Naive B cell (primary cell): ENCODE measurements at regions not wholly inside any gene's neighbourhood (a gene's known extent, or its start where the extent isn't known, plus 50 kb on each side); places are given as distances from the start of the nearest gene placed in this dataset.
A peak's percentile ranks its signal among the peaks of the same experiment; 100 is the strongest.

Source experiments
- ATAC-seq, 2 donors: fragments of 150-1000 bp; cut with Tn5 transposase; 2 replicates each; pipeline ENCODE4 v1.10.0; 2021; ENCODE audit warnings: low read depth in 2 of 2, mild to moderate bottlenecking in 2 of 2, moderate library complexity in 2 of 2
- DNase-seq: peaks from one replicate; pipeline ENCODE4 v3.0.0; 2022
- H3K27ac Mint-ChIP-seq, 6 donors: one replicate each; pipeline ENCODE4 v1.8.0; 2020 to 2022; ENCODE audit warnings: mild to moderate bottlenecking in 6 of 6, mixed read lengths in 6 of 6, moderate library complexity in 5 of 6, inconsistent platforms in 2 of 6
- H3K27me3 Mint-ChIP-seq, 3 donors: one replicate each; pipeline ENCODE4 v1.8.0; 2021 to 2022; ENCODE audit warnings: mixed read lengths in 3 of 3, mild to moderate bottlenecking in 1 of 3
- H3K36me3 Mint-ChIP-seq, 2 donors: one replicate each; pipeline ENCODE4 v1.8.0; 2020 to 2022; ENCODE audit warnings: mixed read lengths in 2 of 2, inconsistent platforms in 1 of 2, mild to moderate bottlenecking in 1 of 2
- H3K4me1 Mint-ChIP-seq, 3 donors: one replicate each; pipeline ENCODE4 v1.8.0; 2020 to 2022; ENCODE audit warnings: mixed read lengths in 3 of 3, inconsistent platforms in 1 of 3, mild to moderate bottlenecking in 1 of 3, moderate library complexity in 1 of 3
- H3K4me3 Mint-ChIP-seq, 8 donors: one replicate each; pipeline ENCODE4 v1.8.0; 2020 to 2022; ENCODE audit warnings: mild to moderate bottlenecking in 8 of 8, mixed read lengths in 8 of 8, moderate library complexity in 8 of 8, inconsistent platforms in 2 of 8
- H3K9me3 Mint-ChIP-seq, 7 donors: one replicate each; pipeline ENCODE4 v1.8.0; 2020 to 2022; ENCODE audit warnings: mixed read lengths in 7 of 7, mild to moderate bottlenecking in 5 of 7, inconsistent platforms in 2 of 7, moderate library complexity in 1 of 7

DNA sequence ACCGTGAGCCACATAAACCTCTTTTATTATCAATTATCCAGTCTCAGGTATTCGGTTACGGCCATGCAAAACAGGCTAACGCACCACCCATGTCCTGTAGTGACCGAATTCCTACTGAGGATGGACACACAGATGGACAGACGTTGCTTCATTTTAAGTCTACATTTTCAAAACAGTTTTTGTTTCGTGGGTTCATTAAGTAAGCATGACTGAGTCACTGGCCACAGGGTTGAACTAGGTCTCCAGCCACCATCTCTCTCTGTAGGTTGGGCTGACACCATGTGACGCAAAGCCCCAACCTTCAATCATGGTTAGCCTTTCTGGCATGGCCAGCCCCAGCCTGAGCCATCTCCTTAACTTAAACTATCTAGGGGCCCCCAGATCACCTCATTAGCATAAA, 110.0 kb upstream of the SLC22A23 start:
- DNase-seq: no peak

DNA sequence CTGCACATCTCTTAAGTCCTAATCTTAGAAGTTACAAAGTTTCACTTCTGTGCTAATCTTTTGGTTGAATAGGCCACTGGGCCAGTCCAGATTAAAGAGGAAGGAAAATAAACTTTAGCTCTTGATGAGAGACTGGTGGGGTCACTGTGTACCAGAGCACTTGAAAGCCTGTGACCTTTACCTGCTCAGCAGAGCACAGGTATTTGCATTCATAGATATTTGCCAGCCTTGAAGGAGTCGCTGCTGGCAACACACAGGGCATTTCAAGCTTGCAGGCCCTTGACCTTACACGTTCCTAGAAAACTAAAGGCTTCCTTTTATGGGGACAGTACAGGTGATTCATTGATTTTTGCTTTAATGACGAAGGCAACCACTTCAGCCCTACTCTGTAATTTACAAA, 108.4 kb upstream of the SLC22A23 start:
- ATAC-seq (no peak), DNase-seq (no peak)
- H3K36me3 Mint-ChIP-seq: no peaks in the 10 kb centered on the region
- no peak overlapping the region for H3K4me3 Mint-ChIP-seq
- peaks cover 0 to 14% (median 0%) of the 10 kb centered on the region in 3 donors for H3K27me3 Mint-ChIP-seq
- no peak overlapping the region for H3K27ac Mint-ChIP-seq
- H3K9me3 Mint-ChIP-seq: no peaks in the 10 kb centered on the region
- no peaks in the 10 kb centered on the region for H3K4me1 Mint-ChIP-seq

More for the DNA sequence above, 110.0 kb upstream of the SLC22A23 start:
- ATAC-seq: no peak
- H3K4me3 Mint-ChIP-seq: no peak overlapping the region
- H3K9me3 Mint-ChIP-seq: no peaks in the 10 kb centered on the region
- no peaks in the 10 kb centered on the region for H3K4me1 Mint-ChIP-seq
- peaks cover 0 to 28% (median 7%) of the 10 kb centered on the region in 3 donors for H3K27me3 Mint-ChIP-seq
- no peaks in the 10 kb centered on the region for H3K36me3 Mint-ChIP-seq
- H3K27ac Mint-ChIP-seq: no peak overlapping the region

DNA sequence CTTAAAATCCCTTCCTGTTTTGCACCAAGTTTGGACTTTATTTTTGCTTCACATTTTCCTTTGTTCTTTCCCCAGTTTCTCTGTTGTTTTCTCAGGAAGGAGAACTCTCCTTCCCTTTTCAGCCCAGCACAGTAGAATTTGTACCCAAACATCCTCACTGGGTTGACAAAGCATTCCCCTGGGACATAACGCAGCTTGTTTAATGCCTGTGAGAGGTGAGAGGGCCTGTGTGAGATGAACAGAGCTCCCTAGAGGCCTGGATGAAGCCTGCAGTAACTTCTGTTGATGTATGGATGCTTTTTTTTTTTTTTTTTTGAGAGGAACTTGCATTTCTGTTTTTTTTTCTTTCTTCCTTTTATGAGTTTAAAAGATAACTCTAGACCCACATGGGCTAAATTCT, 104.9 kb upstream of the SLC22A23 start:
- Mint-ChIP-seq H3K9me3 (no peaks in the 10 kb centered on the region), H3K4me1 (no peaks in the 10 kb centered on the region), H3K27ac (peak overlapping the region in 1 of 6 donors; percentile 61), H3K27me3 (peaks cover 6 to 19% (median 7%) of the 10 kb centered on the region in 3 donors), H3K4me3 (no peak overlapping the region), H3K36me3 (no peaks in the 10 kb centered on the region)
- ATAC-seq (no peak), DNase-seq (no peak)

DNA sequence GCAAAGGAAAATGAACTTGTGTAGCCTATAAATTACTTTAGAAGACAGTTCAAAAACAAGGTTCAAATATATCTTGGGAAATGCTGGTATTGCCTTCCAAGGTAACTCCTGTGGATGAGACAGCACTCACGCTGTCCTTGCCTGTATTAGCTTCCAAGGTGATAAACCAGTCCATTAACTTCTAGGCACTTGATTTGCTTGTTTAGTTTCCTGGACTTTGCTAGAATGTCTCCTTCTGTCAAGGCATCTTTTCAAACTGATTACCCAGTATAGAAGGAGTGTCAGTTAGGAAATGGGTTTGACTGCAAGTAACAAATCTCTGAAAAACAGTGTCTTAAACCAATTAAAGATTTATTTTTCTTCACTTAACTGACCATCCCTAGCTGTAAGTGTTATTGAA, 103.4 kb upstream of the SLC22A23 start:
- Mint-ChIP-seq H3K4me3 (no peak overlapping the region), H3K27ac (no peak overlapping the region), H3K36me3 (no peaks in the 10 kb centered on the region), H3K4me1 (no peaks in the 10 kb centered on the region), H3K9me3 (no peaks in the 10 kb centered on the region), H3K27me3 (peaks cover 9 to 27% (median 17%) of the 10 kb centered on the region in 3 donors)
- DNase-seq (no peak), ATAC-seq (no peak)

DNA sequence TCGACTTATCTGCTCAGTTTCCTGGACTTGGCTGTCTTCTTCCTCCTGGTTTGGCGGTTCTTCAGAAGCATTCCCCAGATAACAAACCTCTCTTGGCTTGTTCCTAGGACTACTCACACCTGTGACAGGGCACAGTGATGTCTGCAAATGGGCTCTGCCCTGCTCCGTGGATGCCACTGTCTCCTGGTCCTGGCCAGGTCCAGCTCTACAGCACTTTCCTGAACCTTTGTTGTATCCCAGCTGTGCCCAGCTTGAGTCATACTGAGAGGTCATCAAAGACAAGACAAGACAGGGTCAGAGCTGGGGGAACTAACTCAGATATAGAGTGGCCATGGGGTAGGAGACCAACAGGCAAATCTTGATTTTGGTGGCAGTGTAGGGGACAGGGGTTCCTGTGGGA, 102.7 kb upstream of the SLC22A23 start:
- H3K27ac Mint-ChIP-seq: peak overlapping the region in 1 of 6 donors; percentile 3
- H3K9me3 Mint-ChIP-seq: no peaks in the 10 kb centered on the region
- no peak overlapping the region for H3K4me3 Mint-ChIP-seq
- ATAC-seq: no peak
- H3K4me1 Mint-ChIP-seq: no peaks in the 10 kb centered on the region
- DNase-seq: no peak
- no peaks in the 10 kb centered on the region for H3K36me3 Mint-ChIP-seq
- H3K27me3 Mint-ChIP-seq: peaks cover 9 to 27% (median 17%) of the 10 kb centered on the region in 3 donors

DNA sequence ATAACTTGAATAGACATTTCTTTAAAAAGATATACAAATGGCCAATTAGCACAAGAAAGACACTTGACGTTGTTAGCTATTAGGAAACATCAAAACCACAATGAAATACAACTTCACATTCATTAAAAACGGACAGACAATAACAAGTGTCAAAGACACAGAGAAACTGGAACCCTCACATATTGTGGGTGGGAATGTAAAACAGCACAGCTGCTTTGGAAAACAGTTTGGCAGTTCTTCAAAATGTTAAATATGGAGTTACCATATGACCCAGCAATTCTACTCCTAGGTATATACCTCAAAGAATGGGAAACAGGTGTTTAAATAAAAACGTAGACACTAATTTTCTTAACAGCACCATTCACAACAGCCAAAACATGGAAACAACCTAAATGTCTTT, 100.5 kb upstream of the SLC22A23 start:
- H3K36me3 Mint-ChIP-seq: peaks cover 0 to 10% of the 10 kb centered on the region in 2 donors
- DNase-seq (no peak), ATAC-seq (no peak)
- peaks cover 9 to 28% (median 17%) of the 10 kb centered on the region in 3 donors for H3K27me3 Mint-ChIP-seq
- no peaks in the 10 kb centered on the region for H3K4me1 Mint-ChIP-seq
- H3K4me3 Mint-ChIP-seq: no peak overlapping the region
- peaks cover 0 to 16% (median 2%) of the 10 kb centered on the region in 7 donors for H3K9me3 Mint-ChIP-seq
- no peak overlapping the region for H3K27ac Mint-ChIP-seq

DNA sequence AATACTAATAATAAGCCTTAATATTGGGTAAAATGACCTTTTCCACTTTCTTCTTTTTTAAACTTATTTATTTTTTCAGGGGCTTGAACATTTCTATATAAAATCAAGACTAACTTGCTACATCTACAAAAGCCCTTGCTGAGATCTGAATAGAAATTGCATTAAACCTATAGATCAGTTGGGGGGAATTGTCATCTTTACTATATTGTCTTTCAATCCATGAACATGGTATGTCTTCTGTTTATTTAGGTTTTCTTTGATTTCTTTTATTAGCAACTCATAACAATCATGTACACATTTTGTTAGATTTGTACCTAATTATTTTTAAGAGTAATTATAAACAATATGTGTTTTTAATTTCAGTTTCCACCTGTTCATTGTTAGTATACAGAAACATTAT, 96.4 kb upstream of the SLC22A23 start:
- H3K36me3 Mint-ChIP-seq: peaks cover 0 to 10% of the 10 kb centered on the region in 2 donors
- H3K27me3 Mint-ChIP-seq: peaks cover 4 to 22% (median 13%) of the 10 kb centered on the region in 3 donors
- H3K27ac Mint-ChIP-seq: no peak overlapping the region
- H3K9me3 Mint-ChIP-seq: peaks cover 4 to 43% (median 10%) of the 10 kb centered on the region in 7 donors
- ATAC-seq: no peak
- DNase-seq: no peak
- no peak overlapping the region for H3K4me3 Mint-ChIP-seq
- H3K4me1 Mint-ChIP-seq: peaks cover 0 to 8% (median 2%) of the 10 kb centered on the region in 3 donors

DNA sequence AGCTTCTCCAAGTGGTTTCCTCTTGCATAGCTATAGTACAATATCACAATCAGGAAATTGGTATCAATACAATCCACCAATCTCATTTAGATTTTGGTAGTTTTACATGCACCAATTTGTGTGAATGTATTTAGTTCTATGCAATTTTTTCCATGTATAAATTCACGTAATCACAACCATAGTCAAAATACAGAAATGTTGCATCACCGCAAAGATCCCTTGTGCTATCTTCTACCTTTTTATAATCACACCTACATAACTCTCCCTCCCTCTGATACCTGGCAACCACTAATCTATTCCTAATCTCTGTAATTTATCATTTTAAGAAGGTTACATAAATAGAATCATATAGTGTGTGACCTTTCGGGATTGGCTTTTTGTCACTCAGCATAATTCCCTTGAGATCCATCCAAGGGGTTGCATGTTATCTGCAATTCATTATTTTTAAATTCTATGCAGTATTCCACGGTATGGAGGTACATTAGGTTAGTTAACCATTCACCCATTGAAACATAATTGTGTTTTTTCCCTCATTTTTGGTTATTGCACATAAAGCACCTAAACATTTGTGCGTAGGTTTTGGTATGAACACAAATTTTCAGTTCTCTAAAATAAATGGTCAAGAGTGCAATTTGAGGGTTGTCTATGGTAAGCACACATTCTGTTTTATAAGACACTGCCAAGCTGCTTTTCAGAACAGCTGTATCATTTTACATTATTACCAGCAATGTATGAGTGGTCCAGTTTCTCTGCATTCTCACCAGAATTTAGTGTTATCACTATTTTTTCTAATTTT, 95.1 kb upstream of the SLC22A23 start:
- no peak overlapping the region for H3K27ac Mint-ChIP-seq
- H3K4me1 Mint-ChIP-seq: peaks cover 0 to 8% (median 2%) of the 10 kb centered on the region in 3 donors
- peaks cover 0 to 10% of the 10 kb centered on the region in 2 donors for H3K36me3 Mint-ChIP-seq
- DNase-seq (no peak), ATAC-seq (no peak)
- H3K27me3 Mint-ChIP-seq: peaks cover 11 to 22% (median 12%) of the 10 kb centered on the region in 3 donors
- H3K4me3 Mint-ChIP-seq: no peak overlapping the region
- H3K9me3 Mint-ChIP-seq: peaks cover 4 to 43% (median 10%) of the 10 kb centered on the region in 7 donors

DNA sequence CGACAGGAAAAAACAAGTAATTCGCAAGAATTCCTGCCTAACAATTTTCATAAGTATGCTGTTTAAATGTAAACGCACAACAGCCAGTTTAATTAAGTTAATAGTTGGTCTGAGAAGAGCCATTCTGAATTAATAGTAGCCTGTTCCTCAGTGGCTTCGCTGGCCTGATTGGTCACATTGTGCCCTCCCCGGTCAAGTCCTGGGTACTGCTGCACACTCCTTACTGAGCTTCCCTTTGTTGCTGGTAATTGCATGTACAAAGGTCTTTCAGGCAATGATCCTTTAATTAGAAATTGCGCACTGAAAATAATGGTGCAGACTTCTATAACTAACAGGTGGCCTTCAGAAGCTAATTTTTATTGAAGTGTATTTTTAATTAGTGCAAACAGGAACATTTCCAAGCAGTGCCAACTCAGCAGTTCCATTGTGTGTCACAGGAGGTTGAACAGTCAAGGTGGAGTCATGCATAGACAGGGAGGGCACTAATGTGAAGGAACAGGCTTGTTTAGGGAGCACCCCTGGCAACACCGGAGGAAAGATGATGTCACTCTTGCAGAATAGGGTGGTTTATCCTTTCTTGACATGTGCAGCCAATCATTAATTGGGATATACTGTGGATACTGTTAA, 92.6 kb upstream of the SLC22A23 start:
- H3K36me3 Mint-ChIP-seq: peaks cover 0 to 10% of the 10 kb centered on the region in 2 donors
- no peak overlapping the region for H3K4me3 Mint-ChIP-seq
- H3K27ac Mint-ChIP-seq: no peak overlapping the region
- ATAC-seq: no peak
- H3K9me3 Mint-ChIP-seq: peaks cover 4 to 43% (median 10%) of the 10 kb centered on the region in 7 donors
- H3K4me1 Mint-ChIP-seq: peaks cover 0 to 8% (median 2%) of the 10 kb centered on the region in 3 donors
- DNase-seq: no peak
- H3K27me3 Mint-ChIP-seq: peaks cover 0 to 12% (median 7%) of the 10 kb centered on the region in 3 donors

DNA sequence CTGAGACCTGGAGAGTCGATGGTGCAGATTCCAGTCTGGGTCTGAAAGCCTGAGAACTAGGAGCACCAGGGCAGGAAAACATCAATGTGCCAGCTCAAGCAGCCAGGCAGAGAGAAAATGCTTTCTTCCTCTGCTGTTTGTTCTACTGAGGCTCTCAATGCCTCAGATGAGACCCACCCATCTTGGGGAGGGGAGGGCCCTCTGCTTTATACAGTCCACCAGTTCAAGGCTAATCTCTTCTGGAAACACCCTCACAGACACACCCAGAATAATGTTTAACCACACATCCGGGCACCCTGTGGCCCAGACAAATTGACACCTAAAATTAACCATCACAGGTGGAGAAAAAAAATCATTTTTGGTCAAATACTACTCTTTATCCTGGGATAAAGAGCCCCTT, 89.3 kb upstream of the SLC22A23 start:
- no peak overlapping the region for H3K4me3 Mint-ChIP-seq
- DNase-seq (no peak), ATAC-seq (no peak)
- no peak overlapping the region for H3K27ac Mint-ChIP-seq
- H3K27me3 Mint-ChIP-seq: peaks cover 7 to 16% (median 10%) of the 10 kb centered on the region in 3 donors
- peaks cover under 1 to 23% (median 8%) of the 10 kb centered on the region in 7 donors for H3K9me3 Mint-ChIP-seq
- no peaks in the 10 kb centered on the region for H3K36me3 Mint-ChIP-seq
- H3K4me1 Mint-ChIP-seq: peaks cover 0 to 8% (median 2%) of the 10 kb centered on the region in 3 donors

DNA sequence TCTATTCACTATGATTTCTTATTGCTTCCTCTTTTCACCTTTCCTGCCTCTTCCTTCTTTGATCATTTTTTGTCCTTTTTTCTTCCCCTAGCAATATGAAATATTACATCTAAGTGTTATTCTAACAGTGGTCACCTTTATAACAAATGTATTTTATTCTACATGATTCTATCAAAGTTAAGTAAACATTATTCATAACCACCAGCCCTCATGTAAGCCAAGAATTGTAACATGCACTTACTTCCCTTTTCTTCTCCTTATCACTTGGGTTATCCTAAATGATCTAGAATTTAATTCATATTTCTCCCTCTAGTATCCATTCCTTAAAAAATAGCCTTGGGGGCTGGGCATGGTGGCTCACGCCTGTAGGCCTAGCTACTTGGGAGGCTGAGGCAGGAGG, 88.3 kb upstream of the SLC22A23 start:
- DNase-seq (no peak), ATAC-seq (no peak)
- Mint-ChIP-seq H3K4me1 (peaks cover 0 to 4% (median 1%) of the 10 kb centered on the region in 3 donors), H3K36me3 (no peaks in the 10 kb centered on the region), H3K27me3 (peaks cover 7 to 16% (median 10%) of the 10 kb centered on the region in 3 donors), H3K27ac (no peak overlapping the region), H3K4me3 (no peak overlapping the region), H3K9me3 (peaks cover 0 to 14% (median 6%) of the 10 kb centered on the region in 7 donors)

DNA sequence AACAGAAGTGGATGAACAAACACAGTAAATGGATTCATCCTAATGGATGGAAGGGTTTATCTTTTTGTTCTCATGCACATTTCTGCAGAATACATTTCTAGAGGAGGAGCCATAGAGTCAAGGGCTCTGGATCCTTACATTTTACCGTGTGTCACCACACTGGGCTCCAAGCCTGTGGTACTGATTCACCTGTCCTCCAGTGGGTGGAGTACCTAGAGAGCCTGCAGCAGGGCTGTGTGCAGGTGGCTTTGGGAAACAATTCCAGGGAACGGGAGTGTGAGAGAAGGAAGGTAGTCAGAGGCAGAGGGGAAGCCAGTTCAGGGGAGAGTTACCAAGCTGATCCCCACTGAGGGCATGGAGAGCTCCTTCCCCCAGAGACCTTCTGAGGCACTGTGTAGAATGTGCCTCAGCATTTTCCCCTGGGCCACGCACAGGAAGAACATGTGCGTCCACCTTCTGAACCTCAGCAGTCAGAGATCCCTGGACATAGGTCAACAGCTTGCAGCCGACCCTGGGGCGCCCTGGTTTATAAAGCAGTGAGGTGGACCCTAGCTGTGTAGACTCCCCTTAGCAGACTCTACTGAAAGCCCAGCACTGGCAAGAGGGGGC, 85.3 kb upstream of the SLC22A23 start:
- H3K4me1 Mint-ChIP-seq: no peaks in the 10 kb centered on the region
- DNase-seq: no peak
- H3K27me3 Mint-ChIP-seq: peaks cover 10 to 29% (median 12%) of the 10 kb centered on the region in 3 donors
- no peak for ATAC-seq
- H3K27ac Mint-ChIP-seq: no peak overlapping the region
- H3K9me3 Mint-ChIP-seq: no peaks in the 10 kb centered on the region
- no peak overlapping the region for H3K4me3 Mint-ChIP-seq
- no peaks in the 10 kb centered on the region for H3K36me3 Mint-ChIP-seq

DNA sequence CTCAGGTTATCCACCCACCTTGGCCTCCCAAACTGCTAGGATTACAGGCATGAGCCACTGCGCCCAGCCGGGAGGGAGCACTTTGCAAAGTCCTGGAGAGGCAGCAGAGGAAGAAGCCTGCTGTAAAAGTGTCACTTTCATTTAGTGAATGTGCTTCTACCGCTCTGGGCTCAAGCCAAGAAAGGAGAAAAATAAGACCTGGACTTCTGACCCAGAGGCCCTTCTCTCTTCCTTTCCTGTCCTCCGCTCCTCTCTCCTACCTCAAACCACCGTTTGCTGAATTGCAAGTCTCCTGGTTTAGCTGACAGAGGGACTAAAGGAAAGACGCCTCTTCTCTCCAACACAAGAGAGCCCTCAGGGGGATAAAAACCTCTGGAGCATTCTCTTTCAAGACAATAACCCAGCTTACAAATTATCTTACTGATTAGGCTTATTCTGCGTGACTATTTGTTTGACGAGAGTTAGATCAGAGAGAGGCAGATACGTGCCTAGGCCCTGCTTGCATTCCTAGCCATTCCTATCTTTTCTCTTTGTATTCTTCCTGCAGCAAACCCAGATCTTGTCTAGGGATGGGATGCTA, 84.2 kb upstream of the SLC22A23 start:
- Mint-ChIP-seq H3K4me1 (no peaks in the 10 kb centered on the region), H3K27ac (no peak overlapping the region), H3K9me3 (no peaks in the 10 kb centered on the region), H3K27me3 (peaks cover 10 to 29% (median 12%) of the 10 kb centered on the region in 3 donors), H3K4me3 (no peak overlapping the region), H3K36me3 (no peaks in the 10 kb centered on the region)
- no peak for DNase-seq
- ATAC-seq: no peak
